NCI-H1105 treated with DMSO at 0.1 percent for 48 hours (cell line): ENCODE measurements at regions not wholly inside any gene's neighbourhood (a gene's known extent, or its start where the extent isn't known, plus 50 kb on each side); places are given as distances from the start of the nearest gene placed in this dataset.
"Not testable (repeated sequence)": the region's sequence is repeated elsewhere in the genome, so short reads cannot be mapped to it uniquely, and the experiment has no call there.

Experiments
- DNase-seq: peaks from one replicate; lab custom pipeline; 2025; lab: John Stamatoyannopoulos, UW

GRCh38 chr5:174553556-174553955 lies 170.8 kb upstream of the MSX2 start:
- no peak for DNase-seq

GRCh38 chr5:174555726-174556125 lies 168.7 kb upstream of the MSX2 start:
- no peak for DNase-seq

- no peak for DNase-seq
These were observed 167.6 kb upstream of the MSX2 start for GRCh38 chr5:174556756-174557155.

GRCh38 chr5:174558190-174558589 lies 166.2 kb upstream of the MSX2 start:
- no peak for DNase-seq

- DNase-seq = no peak
These were observed 165.2 kb upstream of the MSX2 start for GRCh38 chr5:174559141-174559540.

- DNase-seq = no peak
These were observed 164.8 kb upstream of the MSX2 start for GRCh38 chr5:174559566-174560090.

GRCh38 chr5:174560861-174561260 lies 163.5 kb upstream of the MSX2 start:
- DNase-seq = no peak

- DNase-seq = not testable (repeated sequence)
These were observed 161.3 kb upstream of the MSX2 start for GRCh38 chr5:174563040-174563439.

- no peak for DNase-seq
These were observed 160.5 kb upstream of the MSX2 start for GRCh38 chr5:174563899-174564298.

- no peak for DNase-seq
These were observed 156.8 kb upstream of the MSX2 start for GRCh38 chr5:174567506-174568141.

- DNase-seq = no peak
These were observed 153.7 kb upstream of the MSX2 start for GRCh38 chr5:174570662-174571061.

GRCh38 chr5:174571662-174572397 lies 152.6 kb upstream of the MSX2 start:
- no peak for DNase-seq

GRCh38 chr5:174572591-174572990 lies 151.8 kb upstream of the MSX2 start:
- DNase-seq = no peak

- no peak for DNase-seq
These were observed 151.0 kb upstream of the MSX2 start for GRCh38 chr5:174573221-174573994.

- no peak for DNase-seq
These were observed 149.3 kb upstream of the MSX2 start for GRCh38 chr5:174575043-174575442.

- no peak for DNase-seq
These were observed 148.3 kb upstream of the MSX2 start for GRCh38 chr5:174576042-174576441.

- DNase-seq = no peak
These were observed 142.9 kb upstream of the MSX2 start for GRCh38 chr5:174581479-174581878.

GRCh38 chr5:174581894-174582293 lies 142.5 kb upstream of the MSX2 start:
- no peak for DNase-seq

- DNase-seq = no peak
These were observed 141.3 kb upstream of the MSX2 start for GRCh38 chr5:174583071-174583470.

GRCh38 chr5:174585472-174585871 lies 138.9 kb upstream of the MSX2 start:
- DNase-seq = no peak

GRCh38 chr5:174586163-174586562 lies 138.2 kb upstream of the MSX2 start:
- DNase-seq = not testable (repeated sequence)

GRCh38 chr5:174589011-174589410 lies 135.4 kb upstream of the MSX2 start:
- DNase-seq = no peak

GRCh38 chr5:174589599-174589998 lies 134.8 kb upstream of the MSX2 start:
- no peak for DNase-seq
